ENCODE measurements at regions not wholly inside any gene's neighbourhood (a gene's known extent, or its start where the extent isn't known, plus 50 kb on each side); places are given as distances from the start of the nearest gene placed in this dataset.

- TF ChIP-seq POLR2AphosphoS5 (IDR thresholded peaks at IDR 0.05) (no peak), POLR2A (IDR thresholded peaks at IDR 0.05; ENCODE audit: low read depth) (no peak), EP300 (IDR thresholded peaks at IDR 0.05) (no peak)
Observed at GRCh38 chr14:43591776-43592175, 915.3 kb downstream of the FSCB start.
